ENCODE measurements at regions not wholly inside any gene's neighbourhood (a gene's known extent, or its start where the extent isn't known, plus 50 kb on each side); places are given as distances from the start of the nearest gene placed in this dataset.

GRCh38 chr14:22419620-22420019 lies 169.4 kb downstream of the DAD1 start:
- DNase-seq (ENCODE audit: low read depth in 1 of 2, low spot score in 1 of 2) (no peak), ATAC-seq (no peak), FAIRE-seq (no peak)
- no peaks in the 10 kb centered on the region for H3K4me1 ChIP-seq
- no peaks in the 10 kb centered on the region for H3K9me3 ChIP-seq
- H3K27ac ChIP-seq = no peak overlapping the region
- no peak overlapping the region for H3K4me2 ChIP-seq
- CTCF ChIA-PET = interaction anchor here (1.3 kb wide), 1 partner anchor 15 kb away, joined by 3 read pairs; no protein-coding TSS in a partner anchor
- 67% methylated on average over 3 of the region's 3 CpGs for WGBS (ENCODE audit: missing lambda C conversion rate)
- H3K4me3 ChIP-seq = no peak overlapping the region
- POLR2A ChIA-PET = no interaction called here
- TF ChIP-seq CBX8 (IDR thresholded peaks at IDR 0.05) (no peak), HDAC2 (IDR thresholded peaks at IDR 0.05) (no peak), NFE2L2 (conservative IDR thresholded peaks at IDR 0.05; ENCODE audit: low read length) (no peak), EHMT2 (IDR thresholded peaks at IDR 0.05; ENCODE audit: low read depth) (no peak), ZFP36 (IDR thresholded peaks at IDR 0.05; ENCODE audit: borderline replicate concordance, partially characterized antibody) (no peak), RFX5 (IDR thresholded peaks at IDR 0.05) (no peak), ZSCAN20 (CRISPR knock-in tag; IDR thresholded peaks at IDR 0.05) (no peak), HES2 (IDR thresholded peaks at IDR 0.05) (no peak), NPAS2 (CRISPR knock-in tag; IDR thresholded peaks at IDR 0.05; ENCODE audit: borderline replicate concordance) (no peak), FOXS1 (CRISPR knock-in tag; IDR thresholded peaks at IDR 0.05) (no peak), PBX3 (IDR thresholded peaks at IDR 0.05) (no peak), JUNB (IDR thresholded peaks at IDR 0.05) (no peak), HEYL (CRISPR knock-in tag; IDR thresholded peaks at IDR 0.05) (no peak), USF2 (IDR thresholded peaks at IDR 0.05) (no peak), CHD2 (IDR thresholded peaks at IDR 0.05; ENCODE audit: low read length, partially characterized antibody) (no peak), JUN (IDR thresholded peaks at IDR 0.05) (no peak), EP300 (IDR thresholded peaks at IDR 0.05) (no peak), POLR2AphosphoS2 (conservative IDR thresholded peaks at IDR 0.05; ENCODE audit: low read length) (no peak), SREBF2 (IDR thresholded peaks at IDR 0.05) (no peak), MAZ (IDR thresholded peaks at IDR 0.05; ENCODE audit: borderline replicate concordance, low read depth, low read length) (no peak)

- ATAC-seq (no peak), FAIRE-seq (no peak), DNase-seq (ENCODE audit: low read depth in 1 of 2, low spot score in 1 of 2) (no peak)
- Histone ChIP-seq H3K4me1 (no peaks in the 10 kb centered on the region), H3K4me3 (no peak overlapping the region), H3K9me3 (no peaks in the 10 kb centered on the region), H3K4me2 (no peak overlapping the region), H3K27ac (no peak overlapping the region)
- WGBS (ENCODE audit: missing lambda C conversion rate) = 48% methylated on average over 5 of the region's 5 CpGs
- TF ChIP-seq ZFP36 (IDR thresholded peaks at IDR 0.05; ENCODE audit: borderline replicate concordance, partially characterized antibody) (no peak), HOXB5 (CRISPR knock-in tag; IDR thresholded peaks at IDR 0.05) (no peak), HMGXB4 (CRISPR knock-in tag; IDR thresholded peaks at IDR 0.05; ENCODE audit: borderline replicate concordance) (no peak), TP53 (CRISPR knock-in tag; IDR thresholded peaks at IDR 0.05) (no peak), MAFK (IDR thresholded peaks at IDR 0.05; ENCODE audit: partially characterized antibody) (no peak), BCL3 (IDR thresholded peaks at IDR 0.05) (no peak), SMC3 (IDR thresholded peaks at IDR 0.05) (no peak), HOXB13 (CRISPR knock-in tag; IDR thresholded peaks at IDR 0.05; ENCODE audit: low read depth) (no peak), NFE2L2 (conservative IDR thresholded peaks at IDR 0.05; ENCODE audit: low read length) (no peak), HEYL (CRISPR knock-in tag; IDR thresholded peaks at IDR 0.05) (no peak), MYC (IDR thresholded peaks at IDR 0.05; ENCODE audit: borderline replicate concordance, low read length) (no peak), HDAC2 (IDR thresholded peaks at IDR 0.05) (no peak), REST (IDR thresholded peaks at IDR 0.05) (no peak), ELK1 (IDR thresholded peaks at IDR 0.05; ENCODE audit: low read depth, low read length) (no peak)
- ChIA-PET CTCF (interaction anchor here (1.3 to 1.5 kb wide), 4 partner anchors 8 to 26 kb away, joined by 3 read pairs; no protein-coding TSS in a partner anchor), POLR2A (no interaction called here)
These were observed 170.4 kb downstream of the DAD1 start for GRCh38 chr14:22418631-22419030.
